ENCODE measurements at regions not wholly inside any gene's neighbourhood (a gene's known extent, or its start where the extent isn't known, plus 50 kb on each side); places are given as distances from the start of the nearest gene placed in this dataset.

GRCh38 chr4:37763831-37764230 lies 62.7 kb upstream of the PGM2 start:
- no peak overlapping the region for H3K4me3 ChIP-seq (replicated peaks; ENCODE audit: low read depth, low read length)
- TF ChIP-seq, protein P1, sequence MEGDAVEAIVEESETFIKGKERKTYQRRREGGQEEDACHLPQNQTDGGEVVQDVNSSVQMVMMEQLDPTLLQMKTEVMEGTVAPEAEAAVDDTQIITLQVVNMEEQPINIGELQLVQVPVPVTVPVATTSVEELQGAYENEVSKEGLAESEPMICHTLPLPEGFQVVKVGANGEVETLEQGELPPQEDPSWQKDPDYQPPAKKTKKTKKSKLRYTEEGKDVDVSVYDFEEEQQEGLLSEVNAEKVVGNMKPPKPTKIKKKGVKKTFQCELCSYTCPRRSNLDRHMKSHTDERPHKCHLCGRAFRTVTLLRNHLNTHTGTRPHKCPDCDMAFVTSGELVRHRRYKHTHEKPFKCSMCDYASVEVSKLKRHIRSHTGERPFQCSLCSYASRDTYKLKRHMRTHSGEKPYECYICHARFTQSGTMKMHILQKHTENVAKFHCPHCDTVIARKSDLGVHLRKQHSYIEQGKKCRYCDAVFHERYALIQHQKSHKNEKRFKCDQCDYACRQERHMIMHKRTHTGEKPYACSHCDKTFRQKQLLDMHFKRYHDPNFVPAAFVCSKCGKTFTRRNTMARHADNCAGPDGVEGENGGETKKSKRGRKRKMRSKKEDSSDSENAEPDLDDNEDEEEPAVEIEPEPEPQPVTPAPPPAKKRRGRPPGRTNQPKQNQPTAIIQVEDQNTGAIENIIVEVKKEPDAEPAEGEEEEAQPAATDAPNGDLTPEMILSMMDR (IDR thresholded peaks at IDR 0.05; ENCODE audit: insufficient read depth, low read length, poor library complexity, severe bottlenecking) = no peak
- no peak for DNase-seq (ENCODE audit: extremely low read depth, insufficient read length)
- H3K27me3 ChIP-seq (replicated peaks; ENCODE audit: control insufficient read depth, insufficient read depth, low read length) = no peaks in the 10 kb centered on the region
- H3K36me3 ChIP-seq (ENCODE audit: control insufficient read depth, insufficient read depth, low read length) = no peaks in the 10 kb centered on the region

DNA sequence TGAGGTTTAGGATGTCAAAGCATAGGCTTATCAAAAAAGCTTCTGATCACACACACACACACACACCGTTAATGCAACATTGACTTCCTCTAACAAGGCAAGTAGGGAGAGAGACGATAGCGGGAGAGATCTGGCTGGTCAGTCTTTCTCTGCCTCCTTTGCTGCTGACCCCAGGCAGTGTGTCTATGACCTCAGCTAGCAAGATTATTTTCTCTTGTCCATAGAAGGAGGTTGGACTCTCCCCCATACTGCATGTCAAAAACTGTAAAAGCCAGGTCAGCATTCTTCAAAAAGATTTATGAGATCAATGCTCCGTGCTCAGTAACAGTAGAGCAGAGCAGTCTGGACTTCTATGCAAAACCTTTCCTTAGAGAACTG lies 63.5 kb upstream of the PGM2 start:
- Histone ChIP-seq H3K27me3 (replicated peaks; ENCODE audit: control insufficient read depth, insufficient read depth, low read length) (no peaks in the 10 kb centered on the region), H3K36me3 (ENCODE audit: control insufficient read depth, insufficient read depth, low read length) (no peaks in the 10 kb centered on the region), H3K4me3 (replicated peaks; ENCODE audit: low read depth, low read length) (no peak overlapping the region)
- TF ChIP-seq, protein P1 (IDR thresholded peaks at IDR 0.05; ENCODE audit: insufficient read depth, low read length, poor library complexity, severe bottlenecking) = no peak
- no peak for DNase-seq (ENCODE audit: extremely low read depth, insufficient read length)

GRCh38 chr4:37762294-37762990 lies 64.0 kb upstream of the PGM2 start:
- no peaks in the 10 kb centered on the region for H3K36me3 ChIP-seq (ENCODE audit: control insufficient read depth, insufficient read depth, low read length)
- TF ChIP-seq, protein P1 (IDR thresholded peaks at IDR 0.05; ENCODE audit: insufficient read depth, low read length, poor library complexity, severe bottlenecking) = no peak
- no peak for DNase-seq (ENCODE audit: extremely low read depth, insufficient read length)
- H3K27me3 ChIP-seq (replicated peaks; ENCODE audit: control insufficient read depth, insufficient read depth, low read length) = no peaks in the 10 kb centered on the region
- no peak overlapping the region for H3K4me3 ChIP-seq (replicated peaks; ENCODE audit: low read depth, low read length)

DNA sequence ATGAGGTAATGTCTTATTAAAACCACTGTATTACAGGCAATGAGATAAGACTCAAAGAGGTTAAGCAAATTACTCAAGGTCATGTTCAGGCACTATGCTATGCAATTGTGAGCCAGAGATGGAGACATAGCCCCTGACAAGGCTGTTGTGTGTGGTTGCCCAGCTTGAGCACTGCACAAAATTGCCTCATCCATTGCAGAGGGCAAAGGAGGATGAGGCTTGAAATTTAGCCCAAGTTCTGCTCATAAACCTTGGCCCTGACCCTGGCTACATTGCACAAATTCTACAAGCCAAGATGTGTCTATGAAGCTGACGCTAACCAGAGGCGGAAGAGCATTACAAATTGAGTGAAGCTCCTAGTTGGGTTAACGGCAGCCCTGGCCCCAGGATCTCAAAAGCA lies 65.6 kb upstream of the PGM2 start:
- no peaks in the 10 kb centered on the region for H3K27me3 ChIP-seq (replicated peaks; ENCODE audit: control insufficient read depth, insufficient read depth, low read length)
- no peak overlapping the region for H3K4me3 ChIP-seq (replicated peaks; ENCODE audit: low read depth, low read length)
- no peaks in the 10 kb centered on the region for H3K36me3 ChIP-seq (ENCODE audit: control insufficient read depth, insufficient read depth, low read length)
- TF ChIP-seq, protein P1 (IDR thresholded peaks at IDR 0.05; ENCODE audit: insufficient read depth, low read length, poor library complexity, severe bottlenecking) = no peak
- no peak for DNase-seq (ENCODE audit: extremely low read depth, insufficient read length)

DNA sequence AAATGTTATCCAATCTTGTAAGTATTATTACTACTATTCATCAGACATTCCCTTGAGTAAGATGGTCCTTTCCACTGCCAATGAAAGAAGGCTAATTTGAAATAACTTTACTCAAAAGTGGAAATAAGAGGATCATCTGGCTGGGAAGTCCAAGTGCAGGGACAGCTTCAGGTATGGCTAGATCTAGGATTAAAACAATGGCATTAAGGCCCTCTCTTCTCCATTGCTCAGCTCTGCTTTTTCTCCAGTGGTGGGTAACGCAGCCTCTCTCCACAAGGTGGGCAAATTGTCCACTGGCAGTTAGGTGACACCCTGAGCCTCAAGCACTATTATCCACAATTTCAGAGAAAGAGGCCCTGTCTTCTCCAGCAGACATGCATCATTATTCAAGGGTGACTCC lies 66.7 kb upstream of the PGM2 start:
- no peak overlapping the region for H3K4me3 ChIP-seq (replicated peaks; ENCODE audit: low read depth, low read length)
- H3K36me3 ChIP-seq (ENCODE audit: control insufficient read depth, insufficient read depth, low read length) = no peaks in the 10 kb centered on the region
- no peak for DNase-seq (ENCODE audit: extremely low read depth, insufficient read length)
- H3K27me3 ChIP-seq (replicated peaks; ENCODE audit: control insufficient read depth, insufficient read depth, low read length) = no peaks in the 10 kb centered on the region
- TF ChIP-seq, protein P1 (IDR thresholded peaks at IDR 0.05; ENCODE audit: insufficient read depth, low read length, poor library complexity, severe bottlenecking) = no peak

- Histone ChIP-seq H3K36me3 (ENCODE audit: control insufficient read depth, insufficient read depth, low read length) (no peaks in the 10 kb centered on the region), H3K4me3 (replicated peaks; ENCODE audit: low read depth, low read length) (no peak overlapping the region), H3K27me3 (replicated peaks; ENCODE audit: control insufficient read depth, insufficient read depth, low read length) (no peaks in the 10 kb centered on the region)
- DNase-seq (ENCODE audit: extremely low read depth, insufficient read length) = no peak
- TF ChIP-seq, protein P1 (IDR thresholded peaks at IDR 0.05; ENCODE audit: insufficient read depth, low read length, poor library complexity, severe bottlenecking) = no peak
Observed at GRCh38 chr4:37758226-37758625, 68.3 kb upstream of the PGM2 start.
